Activated naive CD4-positive, alpha-beta T cell (primary cell): ENCODE measurements at regions not wholly inside any gene's neighbourhood (a gene's known extent, or its start where the extent isn't known, plus 50 kb on each side); places are given as distances from the start of the nearest gene placed in this dataset.

ENCODE experiments used
- DNase-seq, 4 experiments: peaks; one replicate each; lab custom pipeline; 2025; lab: John Stamatoyannopoulos, UW

DNA sequence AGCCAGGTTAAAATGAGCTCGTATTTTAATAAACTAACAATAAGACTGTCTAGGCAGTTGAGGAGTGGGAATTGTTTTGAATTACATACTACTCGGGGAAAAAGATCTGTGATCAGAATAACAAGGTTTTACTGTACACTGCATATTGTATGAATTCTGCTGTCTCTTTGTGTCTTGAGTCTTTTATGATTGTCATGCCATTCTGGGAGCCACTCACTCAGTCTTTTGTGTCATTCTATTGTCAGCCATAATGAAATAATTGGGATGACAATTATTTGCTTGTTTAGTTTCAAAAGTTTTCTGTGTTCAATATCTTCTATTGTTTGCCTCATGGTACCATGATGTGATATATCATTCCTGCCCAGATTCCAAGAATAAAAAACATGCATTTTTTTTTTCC, 339.6 kb upstream of the TBL1XR1 start:
- DNase-seq: no peak

DNA sequence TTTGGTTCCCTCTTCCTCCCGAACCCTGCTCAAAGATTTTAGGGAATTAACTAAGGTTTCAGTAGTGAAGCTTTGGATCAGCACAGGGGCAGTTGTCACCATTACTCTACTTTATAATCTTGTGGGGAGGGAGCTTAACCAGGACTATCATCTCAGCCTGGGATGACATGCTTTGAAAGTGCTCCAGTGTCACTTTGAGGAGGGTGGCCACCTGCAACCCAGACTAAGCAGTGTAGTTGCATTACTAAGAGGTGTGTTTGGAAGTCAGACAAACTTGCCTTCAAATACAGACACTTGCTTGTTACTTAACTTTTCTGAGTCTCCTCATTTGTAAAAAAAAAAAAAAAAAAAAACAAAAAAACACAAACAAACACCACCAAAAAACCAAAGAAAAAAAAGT, 340.3 kb upstream of the TBL1XR1 start:
- no peak for DNase-seq

DNA sequence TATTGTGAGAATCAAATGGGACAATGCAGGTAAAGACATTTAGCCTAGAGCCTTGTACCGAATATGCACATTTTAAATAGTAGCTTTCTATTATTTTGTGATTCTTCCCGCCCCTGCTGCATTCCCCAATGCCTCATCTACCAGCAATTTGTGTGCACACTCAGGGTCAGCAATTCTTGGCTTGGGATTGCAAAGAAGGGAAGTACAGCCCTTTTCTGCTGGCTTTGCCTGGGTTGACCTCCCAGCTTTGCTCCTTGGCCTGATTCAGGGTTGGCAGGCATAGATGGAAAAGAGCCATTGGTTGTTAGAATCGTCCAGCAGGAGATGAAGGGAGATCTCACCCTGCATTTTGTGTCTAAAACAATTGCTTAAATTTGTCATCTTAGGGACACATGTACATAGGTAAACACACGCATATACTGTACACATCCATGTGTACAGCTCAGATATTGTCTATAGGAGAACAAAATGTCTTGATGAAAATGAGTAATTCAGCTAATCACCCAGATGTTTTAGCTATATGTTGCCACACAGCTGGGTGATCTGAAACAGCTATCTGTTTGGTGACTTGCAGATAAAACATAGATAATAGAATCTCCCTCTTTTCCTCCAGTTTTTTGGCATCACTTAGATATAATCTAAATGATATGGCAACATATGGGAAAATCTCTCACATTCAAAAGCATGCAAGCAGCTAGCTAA, 340.9 kb upstream of the TBL1XR1 start:
- no peak for DNase-seq

DNA sequence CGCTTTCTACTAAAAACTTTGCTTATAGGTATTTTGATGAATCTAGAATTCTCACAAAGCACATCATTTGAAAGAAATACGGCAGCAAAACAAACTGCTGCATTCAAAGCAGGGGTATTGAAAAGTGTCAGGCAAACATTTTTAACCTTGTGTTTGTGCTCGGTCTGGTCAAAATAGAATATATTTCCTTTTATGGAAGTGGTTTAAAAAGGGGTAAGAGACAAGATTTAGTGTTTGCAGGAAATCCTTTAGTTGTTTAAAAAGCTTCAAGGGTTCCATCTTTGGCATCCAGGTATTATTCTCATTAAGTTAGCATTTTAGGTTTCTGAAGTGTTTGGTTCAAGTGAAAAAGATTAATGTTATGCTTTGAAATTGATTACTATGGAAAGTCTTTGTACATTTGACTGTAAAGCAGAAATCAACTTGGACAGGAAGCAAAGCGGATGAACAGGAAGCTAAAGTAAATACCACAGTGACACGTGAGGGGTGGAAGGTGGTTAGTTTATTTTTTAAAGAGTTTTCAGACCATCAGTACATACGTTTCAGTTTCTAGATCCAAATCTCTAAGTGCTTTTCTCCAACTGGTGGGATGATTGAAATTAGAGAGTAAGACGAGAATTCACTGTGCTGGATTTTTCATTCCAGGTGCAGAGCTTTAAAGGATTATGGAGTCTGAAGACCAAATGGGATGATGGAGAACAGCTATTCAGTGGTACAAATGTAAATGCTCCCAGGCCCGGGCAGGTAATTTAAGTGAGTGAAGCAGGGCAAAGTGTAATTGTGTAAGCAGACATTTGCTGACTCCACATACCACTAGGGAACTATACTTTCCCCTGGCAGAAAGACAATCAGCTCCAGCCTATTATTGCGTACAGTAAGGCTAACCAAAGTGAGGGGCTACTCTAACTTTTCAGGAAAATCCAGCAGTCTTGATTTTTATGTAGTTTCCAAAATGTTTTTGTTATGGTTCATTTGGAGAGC, 341.8 kb upstream of the TBL1XR1 start:
- no peak for DNase-seq

DNA sequence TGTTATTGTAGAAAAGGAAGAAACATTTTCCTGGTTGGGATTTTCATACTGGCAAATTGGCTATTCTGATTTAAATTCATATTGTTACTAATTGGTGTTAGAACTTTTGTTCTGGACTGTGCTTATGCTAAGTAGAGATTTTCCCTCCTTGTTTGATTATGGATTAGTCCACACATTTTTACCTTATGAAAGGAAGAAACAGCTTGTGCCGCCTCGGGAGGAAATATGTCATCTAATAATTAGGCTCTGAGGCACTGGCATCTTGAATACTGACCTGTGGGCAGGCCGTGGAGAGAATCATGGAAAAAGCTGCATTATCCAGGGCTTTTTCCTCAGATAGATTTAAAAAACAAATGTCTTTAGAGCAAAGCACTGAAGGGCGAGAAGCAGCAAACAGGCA, 344.3 kb upstream of the TBL1XR1 start:
- DNase-seq: no peak

DNA sequence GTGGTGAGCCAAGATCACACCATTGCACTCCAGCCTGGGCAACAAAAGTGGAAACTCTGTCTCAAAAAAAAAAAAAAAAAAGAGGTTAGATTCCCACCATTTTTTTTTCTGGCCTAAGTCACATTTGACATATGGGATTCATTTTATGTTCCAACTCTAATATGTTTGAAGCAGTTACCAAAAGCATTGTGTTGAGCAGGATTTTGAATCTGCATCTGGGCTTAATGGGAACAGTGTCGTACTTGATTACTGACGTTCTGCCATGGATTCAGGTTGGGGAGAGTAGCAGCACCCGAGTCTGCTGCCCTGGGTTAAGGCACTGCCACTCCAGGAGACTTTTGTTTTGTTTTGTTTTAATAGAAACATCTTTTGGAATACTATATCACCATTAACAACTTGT, 348.7 kb upstream of the TBL1XR1 start:
- no peak for DNase-seq

DNA sequence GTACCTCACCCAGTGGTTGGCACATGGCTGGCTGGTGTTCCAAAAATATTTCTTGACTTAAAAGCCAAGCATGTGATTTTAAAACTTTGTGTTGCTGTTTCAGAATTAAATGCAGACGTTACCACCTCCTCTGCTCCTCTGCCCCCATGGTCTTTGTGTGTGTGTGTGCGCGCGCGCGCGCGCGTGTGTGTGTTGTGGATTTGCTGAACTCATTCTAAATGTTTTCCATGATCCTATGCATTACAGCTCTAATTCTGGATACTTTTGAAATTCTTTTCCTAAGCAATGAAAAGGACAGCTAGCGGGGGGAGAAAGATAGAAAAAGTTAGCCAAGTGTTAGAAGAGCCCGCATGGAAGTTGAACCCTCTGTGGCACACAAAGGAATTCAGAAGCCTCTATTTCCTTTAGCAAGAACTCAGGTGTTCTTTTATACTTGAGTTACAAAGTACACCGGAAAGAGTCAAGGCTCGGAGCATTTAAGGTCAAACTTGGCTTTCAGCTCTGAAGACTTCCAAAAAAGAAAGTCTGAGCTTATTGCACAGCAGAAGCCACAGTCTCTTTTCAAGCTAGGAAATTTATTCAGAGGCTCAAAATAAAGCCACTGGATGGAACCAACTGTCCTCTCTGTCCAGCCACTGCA, 350.5 kb upstream of the TBL1XR1 start:
- no peak for DNase-seq

DNA sequence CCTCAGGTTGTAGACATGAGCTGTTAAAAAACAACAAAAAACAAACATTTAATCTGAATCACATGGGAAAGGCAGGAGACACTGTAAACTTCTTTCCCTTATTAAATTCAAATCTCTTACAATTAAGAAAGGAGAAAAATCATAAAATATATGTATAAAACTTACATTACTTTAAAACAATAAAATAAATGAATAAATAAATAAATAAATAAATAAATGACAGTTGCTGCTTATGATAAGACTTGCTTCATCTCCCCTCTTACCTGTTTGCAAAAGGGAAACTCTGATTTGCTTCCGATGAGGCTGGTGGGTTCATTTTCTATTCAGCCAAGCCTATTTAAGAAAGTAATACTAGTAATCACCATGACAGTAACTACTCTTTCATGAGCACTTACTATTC, 353.4 kb upstream of the TBL1XR1 start:
- DNase-seq: no peak

DNA sequence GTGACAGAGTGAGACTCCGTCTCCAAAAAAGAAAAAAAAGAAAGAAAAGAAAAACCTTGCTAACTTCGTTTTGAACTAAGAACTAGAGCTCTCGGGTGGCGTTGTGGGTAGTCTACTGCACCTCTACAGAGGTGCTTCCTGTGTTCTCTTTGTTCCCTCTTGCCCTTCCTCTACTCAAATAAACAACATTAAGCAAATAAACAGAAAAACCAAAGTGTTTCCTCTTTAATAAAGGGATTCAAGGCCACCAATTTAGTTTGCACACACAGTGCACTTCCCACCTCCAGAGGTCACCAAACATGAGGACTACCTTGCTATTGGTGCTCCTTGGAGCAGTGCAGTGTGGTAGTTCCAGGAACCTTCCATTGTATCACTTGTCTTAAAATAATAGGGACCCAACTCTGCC, 354.2 kb upstream of the TBL1XR1 start:
- no peak for DNase-seq

DNA sequence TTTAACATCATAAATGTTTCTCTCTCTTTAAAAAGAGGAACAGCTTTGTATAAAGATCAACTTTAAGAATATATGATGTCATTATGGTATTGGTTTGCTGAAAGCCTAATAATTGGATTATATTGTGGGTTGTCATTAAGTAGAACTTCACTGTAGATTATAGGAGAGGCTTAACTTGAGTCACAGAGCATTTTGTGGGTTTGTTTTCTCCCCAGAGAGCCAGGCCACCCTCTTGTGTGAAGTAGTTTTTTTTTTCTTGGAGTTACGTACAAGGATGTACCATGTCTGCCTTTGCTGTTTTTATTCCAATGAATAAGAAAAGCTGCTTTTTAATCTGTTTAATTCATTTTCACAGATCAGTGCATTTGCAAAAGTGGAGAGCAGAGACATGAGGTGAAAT, 354.8 kb upstream of the TBL1XR1 start:
- DNase-seq: no peak

DNA sequence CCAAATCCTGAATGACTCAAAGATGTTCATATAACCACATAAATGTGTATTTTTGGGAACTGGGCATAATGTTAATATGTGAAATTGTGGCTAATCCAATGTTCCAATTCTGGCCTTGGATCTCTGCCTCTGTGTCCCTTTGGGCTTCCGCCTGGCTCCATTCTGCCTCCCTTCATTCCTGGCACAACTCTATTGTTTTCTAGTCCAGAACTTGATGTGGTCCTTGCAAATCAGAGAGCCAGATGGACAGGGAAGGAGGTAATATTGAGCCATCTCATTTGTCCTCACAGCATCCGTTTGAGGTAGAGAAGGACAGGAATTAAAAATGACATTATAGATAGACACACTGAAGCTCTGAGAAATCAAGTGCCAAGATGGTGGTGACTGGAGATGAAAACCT, 355.7 kb upstream of the TBL1XR1 start:
- DNase-seq: no peak

DNA sequence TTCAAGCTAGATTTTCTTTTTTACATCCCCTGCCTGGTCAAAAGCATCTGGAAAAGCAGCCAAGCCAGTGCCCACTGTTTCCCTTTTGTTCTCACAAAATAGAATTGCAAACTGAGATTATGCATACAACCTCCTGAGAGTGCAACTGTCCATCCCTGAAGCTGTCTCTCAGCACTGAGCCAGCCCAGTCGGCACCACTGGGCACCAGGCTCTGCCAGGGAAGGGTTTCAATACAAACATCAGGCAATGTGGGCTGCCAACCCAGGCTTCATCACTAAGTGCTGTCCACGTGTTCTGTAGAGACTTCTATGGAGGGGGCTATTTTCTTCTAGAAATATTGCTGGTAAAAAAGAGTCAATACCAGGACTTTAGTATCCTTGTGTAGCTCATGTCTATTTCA, 356.3 kb upstream of the TBL1XR1 start:
- no peak for DNase-seq

DNA sequence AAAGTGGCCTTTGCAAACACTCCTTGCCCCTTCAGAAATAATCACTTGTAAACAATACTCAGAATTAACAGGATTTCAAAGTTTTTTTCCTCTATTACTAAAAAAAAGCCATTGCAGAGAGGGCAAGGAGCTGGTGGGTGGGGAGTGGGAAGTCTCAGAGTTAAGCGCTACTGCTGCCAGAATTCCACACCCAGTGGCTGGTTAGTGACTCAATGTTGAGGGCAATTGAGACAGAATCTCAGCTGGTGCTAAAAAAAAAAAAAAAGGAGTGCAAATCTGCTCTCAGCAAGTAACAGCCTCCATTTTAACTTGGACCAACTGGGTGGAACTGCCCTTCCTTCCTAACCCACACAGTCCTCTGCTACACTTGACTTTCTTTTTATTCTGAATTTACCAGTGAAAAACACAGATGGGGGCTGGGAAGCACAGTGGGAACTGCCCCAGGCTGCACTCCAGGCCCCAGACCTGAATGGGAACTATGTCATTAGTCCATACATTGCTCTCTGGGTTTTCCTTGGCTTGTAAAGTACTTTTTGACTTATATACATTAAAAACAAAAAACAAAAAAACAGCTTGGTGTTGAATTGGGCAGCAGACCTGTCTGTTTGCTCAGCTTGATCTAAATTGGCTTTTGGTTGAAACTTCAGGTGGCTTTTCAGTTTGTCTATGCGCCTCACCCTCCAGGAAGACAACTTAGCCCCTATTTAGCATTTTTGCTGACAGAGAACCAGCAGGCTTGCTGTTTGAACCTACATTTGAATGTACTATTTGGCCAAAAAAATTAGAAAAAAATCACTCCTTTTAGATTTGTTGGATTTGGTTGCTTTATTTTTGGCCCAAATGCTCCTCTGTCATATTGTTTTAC, 357.8 kb upstream of the TBL1XR1 start:
- DNase-seq: no peak

DNA sequence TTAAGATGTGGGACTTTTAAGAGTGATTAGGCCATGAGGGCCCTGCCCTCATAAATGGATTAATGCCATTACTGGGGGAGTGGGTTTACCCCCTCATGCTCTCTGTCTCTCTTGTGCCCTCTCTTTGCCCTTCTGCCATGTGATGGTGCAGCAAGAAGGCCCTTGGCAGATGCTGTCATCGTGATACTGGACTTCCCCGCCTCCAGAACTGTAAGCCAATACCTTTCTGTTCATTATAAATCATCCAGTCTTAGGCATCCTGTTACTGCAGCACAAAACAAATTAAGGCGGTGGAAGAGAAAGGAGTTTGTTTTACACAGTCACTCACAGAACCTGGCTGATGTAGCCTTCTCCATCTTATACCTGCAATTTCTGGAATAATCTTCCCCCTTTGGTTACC, 360.3 kb upstream of the TBL1XR1 start:
- DNase-seq: no peak

DNA sequence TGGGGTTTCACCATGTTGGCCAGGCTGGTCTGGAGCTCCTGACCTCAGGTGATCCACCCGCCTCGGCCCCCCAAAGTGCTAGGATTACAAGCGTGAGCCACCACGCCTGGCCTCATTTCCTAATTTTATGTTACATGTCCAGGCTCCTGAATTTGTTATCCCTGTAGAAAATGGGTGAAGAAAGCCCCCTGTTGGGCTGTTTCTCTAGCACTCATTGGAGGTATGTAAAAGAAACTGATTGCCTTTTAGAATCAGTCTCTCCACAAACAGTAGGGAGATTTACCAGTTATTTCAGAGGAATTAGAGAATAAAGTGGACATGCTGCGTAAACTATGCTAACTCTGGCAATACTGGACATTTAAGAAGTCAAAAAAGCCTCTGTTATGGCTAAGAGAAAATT, 364.1 kb upstream of the TBL1XR1 start:
- no peak for DNase-seq

DNA sequence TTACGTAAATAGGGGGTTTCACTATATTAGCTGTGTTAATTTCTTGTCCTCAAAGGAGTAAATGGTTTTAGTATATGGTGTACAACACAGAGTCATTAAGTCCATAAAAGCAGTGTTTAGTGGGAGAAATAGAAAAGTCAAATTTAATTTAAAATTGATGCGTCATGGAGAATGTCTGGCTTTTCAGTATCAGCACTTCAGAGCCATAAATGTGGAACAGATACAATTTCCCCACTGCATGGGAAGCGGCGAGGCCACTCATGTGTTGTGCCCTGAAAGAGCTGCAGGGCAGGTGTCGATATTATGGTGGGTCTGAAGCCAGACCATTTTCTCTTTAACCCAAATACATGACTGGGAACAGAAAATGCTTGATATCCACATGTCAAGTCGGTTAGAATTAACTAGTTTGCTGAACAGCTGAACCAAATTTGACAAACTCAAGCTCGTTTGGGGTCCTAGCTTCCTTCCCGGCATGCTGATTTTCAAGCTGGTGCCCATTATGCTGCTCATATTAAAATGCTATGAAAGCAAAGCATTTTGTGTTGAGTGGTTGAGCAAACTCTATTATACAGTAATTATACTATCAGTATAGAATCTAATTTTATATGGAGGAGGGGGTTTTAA, 364.6 kb upstream of the TBL1XR1 start:
- no peak for DNase-seq

DNA sequence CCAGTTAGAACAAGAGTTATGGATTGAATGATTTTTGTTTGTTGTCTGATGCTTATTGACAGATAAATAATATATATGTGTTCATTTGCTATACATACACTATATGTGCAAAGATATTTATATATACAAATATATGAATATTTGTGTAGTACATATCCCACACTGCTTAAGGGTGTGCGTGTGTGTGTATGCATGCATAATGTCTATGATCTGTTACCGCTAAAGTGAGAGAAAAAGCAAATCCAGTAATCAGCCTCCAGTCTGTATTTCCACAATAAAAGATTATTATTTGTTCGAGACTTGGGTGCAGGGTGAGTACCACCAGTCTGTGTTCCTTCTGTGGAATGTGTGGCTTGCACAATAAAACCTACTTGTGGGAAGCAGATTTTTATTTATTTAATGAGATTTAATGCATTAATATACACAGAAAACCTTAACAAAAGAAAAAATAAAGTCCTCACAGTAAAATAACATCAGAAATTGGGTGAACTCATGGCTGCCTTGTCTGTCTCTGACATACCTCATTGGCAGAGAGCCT, 366.0 kb upstream of the TBL1XR1 start:
- no peak for DNase-seq

DNA sequence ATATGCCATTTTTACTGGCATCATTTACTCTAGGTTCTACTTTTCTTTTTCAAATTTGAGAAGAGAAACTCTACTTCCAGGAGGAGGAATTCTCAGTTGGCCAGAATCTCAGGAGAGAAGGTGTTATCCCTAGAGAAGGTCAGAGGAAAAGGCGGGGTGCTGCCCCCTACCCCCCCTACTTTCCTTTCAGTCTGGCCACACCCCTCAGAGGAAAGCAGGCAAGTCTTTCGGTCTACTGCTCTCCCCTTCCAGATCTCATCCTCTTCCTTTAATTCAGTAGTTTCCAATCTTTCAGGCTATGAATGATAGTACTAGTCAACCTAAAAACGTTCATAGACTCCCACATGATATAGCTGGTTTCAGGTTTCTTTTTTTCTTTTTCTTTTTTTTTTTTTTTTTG, 366.5 kb upstream of the TBL1XR1 start:
- DNase-seq: no peak

DNA sequence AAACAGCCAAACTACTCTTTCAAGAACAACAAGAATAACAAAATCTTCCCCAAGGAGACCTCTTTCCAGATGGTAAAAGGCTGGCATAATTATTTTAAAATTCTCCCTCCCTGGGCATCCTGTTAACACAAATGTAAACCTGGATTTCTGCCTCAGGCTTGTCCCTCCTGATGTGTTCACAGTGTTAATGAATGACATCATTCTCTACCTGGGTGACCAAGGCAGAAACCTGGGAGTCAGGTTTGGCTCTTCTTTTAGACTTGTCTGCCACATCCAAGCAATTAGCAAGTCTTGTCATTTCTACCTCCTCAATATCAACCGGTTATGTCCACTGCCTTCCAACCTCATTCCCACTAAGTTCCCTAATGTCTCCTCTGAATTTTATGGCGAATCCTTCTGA, 368.7 kb upstream of the TBL1XR1 start:
- DNase-seq: no peak

DNA sequence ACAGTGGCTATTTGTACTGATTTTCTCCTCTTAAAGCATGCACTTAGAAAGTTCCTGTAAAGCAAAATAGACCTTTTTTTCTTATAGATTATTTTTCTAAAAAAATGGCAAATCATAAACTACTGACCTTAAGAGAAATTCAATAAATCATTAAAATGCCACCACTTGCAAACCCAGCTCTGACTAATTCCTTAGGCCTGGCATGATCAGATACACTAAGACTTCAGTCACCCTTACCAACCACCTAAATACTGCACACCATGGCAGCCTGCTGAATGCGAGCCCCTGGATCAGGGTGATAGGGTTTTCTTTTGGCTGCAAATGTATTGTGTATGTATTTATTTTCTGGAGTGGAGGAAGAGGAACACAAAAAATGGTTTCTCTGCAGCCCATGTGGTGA, 370.6 kb upstream of the TBL1XR1 start:
- DNase-seq: no peak

DNA sequence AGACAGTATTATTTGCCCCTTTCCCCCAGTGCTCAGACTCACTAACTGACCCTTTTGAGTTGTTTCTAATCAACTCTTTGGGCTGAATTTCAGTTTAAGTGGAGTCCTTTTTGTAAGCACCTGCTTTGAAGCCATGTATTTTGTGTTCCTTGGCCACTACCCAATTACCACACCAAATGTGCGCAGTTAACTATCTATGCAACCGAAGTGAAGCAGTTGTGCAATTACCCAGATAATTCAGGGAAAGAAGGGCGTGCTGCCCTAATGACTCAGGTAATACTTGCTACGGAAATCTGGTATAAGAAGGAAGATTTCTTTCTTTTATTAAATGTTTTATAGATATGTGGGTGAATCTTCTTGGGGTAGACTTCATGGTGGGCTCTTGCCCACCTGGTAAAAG, 371.9 kb upstream of the TBL1XR1 start:
- no peak for DNase-seq
